ENCODE measurements at regions not wholly inside any gene's neighbourhood (a gene's known extent, or its start where the extent isn't known, plus 50 kb on each side); places are given as distances from the start of the nearest gene placed in this dataset.

DNA sequence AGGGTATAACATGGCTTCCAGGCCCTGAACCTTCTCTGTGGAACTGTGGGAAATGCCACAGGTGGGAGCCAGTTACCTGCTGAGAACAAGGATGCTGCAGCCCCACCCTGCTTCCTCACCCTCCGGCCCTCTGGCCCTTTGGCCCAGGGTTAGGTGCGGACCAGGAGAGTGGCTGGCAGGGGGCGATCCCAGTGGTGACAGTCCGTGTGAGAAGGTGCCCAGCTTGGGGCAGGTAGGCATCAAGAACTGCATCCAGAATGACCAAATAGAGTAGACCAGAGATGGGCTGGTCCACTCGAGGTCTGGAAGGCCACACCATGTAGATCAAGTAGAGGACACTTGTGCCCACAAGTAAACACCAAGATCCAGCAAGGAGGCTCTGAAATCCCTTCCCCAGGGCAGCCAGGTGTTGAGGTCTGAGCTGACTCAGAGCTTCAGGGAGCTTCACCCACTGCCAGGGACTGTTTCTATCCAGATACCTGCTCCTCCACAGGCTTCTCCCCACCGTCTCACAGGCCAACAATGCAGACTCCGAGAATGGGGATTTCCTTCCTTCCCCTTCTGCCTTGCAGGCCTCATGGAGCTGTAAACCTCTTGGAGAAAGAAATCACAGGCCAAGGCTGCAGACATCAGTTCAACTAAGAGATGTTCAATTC is 61.4 kb upstream of the ZSWIM6 start:
- H3K36me3 Mint-ChIP-seq (ENCODE audit: low read depth) = peaks cover 2% of the 10 kb centered on the region

DNA sequence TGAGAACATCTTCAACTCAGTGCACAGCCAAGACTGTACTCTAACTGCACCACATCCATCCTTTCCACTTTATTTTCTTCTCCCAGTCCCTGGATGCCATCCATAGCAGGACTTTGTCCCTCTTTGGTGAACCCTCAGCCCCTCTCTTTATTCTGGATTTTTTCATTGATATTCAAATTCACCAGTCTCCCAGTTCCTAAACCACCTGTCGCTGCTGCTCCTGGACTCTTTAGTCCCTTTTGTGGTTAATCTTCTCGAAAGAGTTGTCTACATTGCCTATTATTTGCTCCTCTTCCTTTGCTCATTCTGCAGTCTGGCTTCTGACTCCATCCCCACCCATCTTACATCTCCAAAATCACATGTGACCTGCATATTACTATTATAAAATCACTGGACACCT is 59.4 kb upstream of the ZSWIM6 start:
- Mint-ChIP-seq H3K36me3 (ENCODE audit: low read depth) (peaks cover 2% of the 10 kb centered on the region), H3K4me3 (no peak overlapping the region), H3K27me3 (ENCODE audit: insufficient read depth) (peaks cover 4% of the 10 kb centered on the region), H3K4me1 (ENCODE audit: low read depth) (peaks cover 19% of the 10 kb centered on the region), H3K27ac (no peak overlapping the region), H3K9me3 (no peaks in the 10 kb centered on the region)
- DNase-seq (ENCODE audit: low spot score) = no peak
- intact Hi-C loops (cut with micrococcal nuclease) = no loop called here

More for the DNA sequence above, 61.4 kb upstream of the ZSWIM6 start:
- H3K4me1 Mint-ChIP-seq (ENCODE audit: low read depth) = peaks cover 9% of the 10 kb centered on the region
- DNase-seq (ENCODE audit: low spot score) = no peak
- peaks cover 12% of the 10 kb centered on the region for H3K27me3 Mint-ChIP-seq (ENCODE audit: insufficient read depth)
- intact Hi-C loops (cut with micrococcal nuclease) = no loop called here
- no peaks in the 10 kb centered on the region for H3K9me3 Mint-ChIP-seq
- no peak overlapping the region for H3K27ac Mint-ChIP-seq
- H3K4me3 Mint-ChIP-seq = no peak overlapping the region

DNA sequence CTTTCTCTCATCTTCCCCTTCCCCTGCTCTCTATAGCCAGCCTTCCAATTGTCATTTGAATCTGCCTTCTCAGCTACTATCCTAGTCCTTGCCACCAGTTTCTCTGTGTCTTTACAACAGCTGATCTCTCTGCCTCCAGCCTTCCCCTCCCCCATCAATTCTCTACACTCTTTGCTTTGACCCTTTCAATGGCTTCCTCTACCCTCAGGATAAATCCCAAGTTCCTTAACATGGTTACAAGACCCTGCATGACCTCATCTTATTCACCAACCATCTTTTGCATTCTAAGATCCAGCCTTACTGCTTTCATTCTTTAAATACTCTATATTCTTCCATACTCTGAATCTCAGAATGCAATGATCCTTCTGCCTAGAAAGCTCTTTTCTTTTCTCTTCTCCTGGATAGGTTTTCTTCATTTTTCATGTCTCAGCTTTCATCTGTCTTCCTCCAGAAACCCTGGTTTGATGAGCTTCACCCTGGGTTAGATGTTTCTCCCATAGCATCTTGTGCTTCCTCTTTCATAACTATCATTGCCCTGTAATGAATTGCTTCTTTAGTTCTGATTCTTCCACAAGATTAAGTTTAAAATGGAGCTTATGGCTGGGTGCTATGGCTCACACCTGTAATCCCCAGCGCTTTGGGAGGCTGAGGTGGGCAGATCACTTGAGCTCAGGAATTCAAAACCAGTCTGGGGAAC is 58.6 kb upstream of the ZSWIM6 start:
- Mint-ChIP-seq H3K9me3 (no peaks in the 10 kb centered on the region), H3K36me3 (ENCODE audit: low read depth) (peaks cover 2% of the 10 kb centered on the region), H3K4me1 (ENCODE audit: low read depth) (peaks cover 19% of the 10 kb centered on the region), H3K27me3 (ENCODE audit: insufficient read depth) (no peaks in the 10 kb centered on the region), H3K27ac (no peak overlapping the region), H3K4me3 (no peak overlapping the region)
- no peak for DNase-seq (ENCODE audit: low spot score)
- intact Hi-C loops (cut with micrococcal nuclease) = no loop called here

DNA sequence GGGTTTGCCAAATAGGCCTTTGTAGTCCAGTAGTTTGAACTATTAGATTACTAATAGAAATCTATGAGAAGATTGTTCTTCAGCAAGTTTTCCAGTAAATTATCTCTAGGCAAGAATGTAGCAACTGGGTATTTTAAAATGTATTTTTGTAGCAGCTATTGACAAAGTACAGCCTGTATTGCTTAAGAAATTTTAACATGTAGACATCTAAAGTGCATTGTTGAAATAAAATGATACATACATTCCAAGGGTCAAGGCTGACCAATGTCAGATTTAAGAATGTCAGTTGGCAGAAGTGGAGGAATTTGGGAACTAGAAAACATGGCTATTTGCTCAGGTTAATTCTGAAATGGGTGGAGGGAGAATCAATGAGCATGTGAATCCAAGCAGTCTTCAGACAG is 57.5 kb upstream of the ZSWIM6 start:
- no peaks in the 10 kb centered on the region for H3K9me3 Mint-ChIP-seq
- H3K27ac Mint-ChIP-seq = no peak overlapping the region
- no peak for DNase-seq (ENCODE audit: low spot score)
- peaks cover 12% of the 10 kb centered on the region for H3K4me1 Mint-ChIP-seq (ENCODE audit: low read depth)
- intact Hi-C loops (cut with micrococcal nuclease) = no loop called here
- no peaks in the 10 kb centered on the region for H3K36me3 Mint-ChIP-seq (ENCODE audit: low read depth)
- H3K27me3 Mint-ChIP-seq (ENCODE audit: insufficient read depth) = no peaks in the 10 kb centered on the region
- no peak overlapping the region for H3K4me3 Mint-ChIP-seq

DNA sequence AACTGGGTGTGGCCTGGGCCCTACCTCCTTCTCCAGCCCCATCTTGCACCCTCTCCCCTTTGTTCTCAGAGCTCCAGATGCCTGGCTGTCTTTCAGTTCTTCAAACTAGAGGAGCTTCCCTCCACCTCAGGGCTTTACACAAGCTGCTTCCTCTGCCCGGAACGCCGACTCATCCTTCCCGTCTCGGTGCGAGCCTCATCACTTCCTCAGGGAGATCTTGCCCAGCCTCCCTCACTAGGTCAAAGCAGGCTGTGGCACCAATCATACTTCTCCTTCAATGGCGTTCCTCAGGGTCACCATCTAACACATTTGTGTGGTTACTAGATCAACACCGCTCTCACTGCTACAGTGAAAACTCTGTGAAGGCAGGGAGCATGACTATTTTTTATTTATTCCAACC is 56.2 kb upstream of the ZSWIM6 start:
- Mint-ChIP-seq H3K4me3 (peak overlapping the region; percentile 0), H3K9me3 (no peaks in the 10 kb centered on the region), H3K4me1 (ENCODE audit: low read depth) (peaks cover 11% of the 10 kb centered on the region), H3K27me3 (ENCODE audit: insufficient read depth) (no peaks in the 10 kb centered on the region), H3K27ac (peak overlapping the region; percentile 30), H3K36me3 (ENCODE audit: low read depth) (no peaks in the 10 kb centered on the region)
- no peak for DNase-seq (ENCODE audit: low spot score)
- intact Hi-C loops (cut with micrococcal nuclease) = loop anchor here (2.0 to 5.0 kb wide), 3 partner anchors 113 to 261 kb away; partner anchors contain the start of gene SMIM15

DNA sequence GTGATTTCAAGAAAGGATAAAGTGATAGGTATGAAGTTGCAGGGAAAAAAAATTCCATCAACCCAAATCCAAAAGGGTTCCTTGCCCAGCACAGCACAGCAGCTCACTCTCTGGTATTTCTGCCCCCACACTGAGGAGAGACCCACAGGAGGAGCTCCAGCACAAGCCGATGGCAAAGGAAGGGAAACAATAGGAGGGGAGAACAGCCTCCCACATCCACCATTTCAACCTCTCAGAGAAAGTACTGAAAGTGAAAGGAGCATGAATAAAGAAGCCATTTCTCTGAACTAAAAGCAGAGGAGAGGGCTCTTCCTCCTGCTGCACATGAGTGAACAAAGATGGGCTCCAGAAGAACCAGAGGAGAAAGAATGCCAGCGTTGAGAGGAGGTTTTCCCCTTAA is 54.9 kb upstream of the ZSWIM6 start:
- DNase-seq (ENCODE audit: low spot score) = no peak
- Mint-ChIP-seq H3K4me3 (peak overlapping the region; percentile 56), H3K9me3 (no peaks in the 10 kb centered on the region), H3K4me1 (ENCODE audit: low read depth) (peaks cover 11% of the 10 kb centered on the region), H3K27me3 (ENCODE audit: insufficient read depth) (no peaks in the 10 kb centered on the region), H3K27ac (peak overlapping the region; percentile 74), H3K36me3 (ENCODE audit: low read depth) (no peaks in the 10 kb centered on the region)
- intact Hi-C loops (cut with micrococcal nuclease) = loop anchor here (1.0 to 5.0 kb wide), 4 partner anchors 114 to 381 kb away; partner anchors contain the start of gene SMIM15

DNA sequence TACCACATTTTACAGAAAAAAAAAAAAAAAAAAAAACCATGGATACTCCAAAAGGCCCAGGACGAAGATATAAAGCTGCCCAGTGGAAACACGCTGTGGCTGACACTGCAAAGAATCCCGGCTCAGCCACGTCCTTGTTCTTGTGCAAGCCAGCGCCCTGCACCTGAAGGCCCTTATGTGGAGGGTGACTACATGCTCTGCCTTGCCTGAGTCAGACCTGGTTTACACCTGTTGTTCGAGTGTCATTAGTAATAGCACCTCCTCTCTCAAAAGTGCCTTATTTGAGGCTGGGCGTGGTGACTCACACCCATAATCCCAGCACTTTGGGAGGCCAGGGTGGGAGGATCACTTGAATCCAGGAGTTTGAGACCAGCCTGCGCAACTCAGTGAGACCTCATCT is 54.3 kb upstream of the ZSWIM6 start:
- peak overlapping the region; percentile 56 for H3K4me3 Mint-ChIP-seq
- H3K27ac Mint-ChIP-seq = no peak overlapping the region
- H3K27me3 Mint-ChIP-seq (ENCODE audit: insufficient read depth) = no peaks in the 10 kb centered on the region
- no peak for DNase-seq (ENCODE audit: low spot score)
- intact Hi-C loops (cut with micrococcal nuclease) = loop anchor here (1.0 to 5.0 kb wide), 4 partner anchors 115 to 381 kb away; partner anchors contain the start of gene SMIM15
- H3K9me3 Mint-ChIP-seq = no peaks in the 10 kb centered on the region
- H3K36me3 Mint-ChIP-seq (ENCODE audit: low read depth) = no peaks in the 10 kb centered on the region
- peaks cover 11% of the 10 kb centered on the region for H3K4me1 Mint-ChIP-seq (ENCODE audit: low read depth)

DNA sequence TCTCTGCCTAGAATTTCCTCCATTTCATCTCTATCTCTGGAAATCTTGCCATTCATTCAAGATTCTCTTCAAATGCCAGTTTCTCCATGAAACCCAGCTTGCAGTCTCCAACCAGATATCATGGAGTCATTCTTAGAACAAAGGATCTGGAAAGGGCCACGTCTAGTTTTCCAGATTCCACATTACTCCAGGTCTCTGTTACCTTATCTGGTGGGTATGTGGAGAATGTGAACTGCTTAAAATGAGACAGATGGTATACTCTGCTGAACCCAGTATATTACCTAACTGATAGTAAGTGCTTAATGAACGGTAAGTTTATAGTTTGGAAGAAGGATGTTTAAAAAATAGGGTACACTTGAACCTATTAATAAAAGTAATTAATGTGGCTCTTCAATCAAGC is 52.3 kb upstream of the ZSWIM6 start:
- intact Hi-C loops (cut with micrococcal nuclease) = loop anchor here (2.0 to 10.0 kb wide), 6 partner anchors 27 to 1685 kb away; partner anchors contain the start of gene ELOVL7
- H3K36me3 Mint-ChIP-seq (ENCODE audit: low read depth) = no peaks in the 10 kb centered on the region
- H3K27me3 Mint-ChIP-seq (ENCODE audit: insufficient read depth) = no peaks in the 10 kb centered on the region
- no peak for DNase-seq (ENCODE audit: low spot score)
- no peak overlapping the region for H3K4me3 Mint-ChIP-seq
- H3K27ac Mint-ChIP-seq = no peak overlapping the region
- H3K9me3 Mint-ChIP-seq = no peaks in the 10 kb centered on the region
- H3K4me1 Mint-ChIP-seq (ENCODE audit: low read depth) = peaks cover 11% of the 10 kb centered on the region

DNA sequence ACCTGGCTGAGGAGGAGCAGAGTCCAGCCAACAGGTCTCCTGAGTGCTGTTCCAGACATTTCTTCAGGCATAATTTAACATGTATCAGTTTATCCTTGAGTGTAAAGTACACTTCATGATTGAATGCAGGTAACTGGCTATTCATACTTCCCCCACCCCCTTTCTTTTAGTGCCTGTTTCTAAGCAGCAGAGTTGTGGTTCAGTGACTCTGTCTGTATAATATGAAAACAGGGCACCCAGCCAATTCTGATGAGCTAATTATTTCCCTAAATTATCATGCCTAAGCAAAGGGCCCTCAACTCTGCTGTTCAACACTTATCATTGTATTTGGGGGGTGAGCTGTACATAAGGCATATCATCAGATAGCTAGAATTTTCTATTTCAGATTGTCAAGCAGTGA is 51.9 kb upstream of the ZSWIM6 start:
- H3K27ac Mint-ChIP-seq = no peak overlapping the region
- no peaks in the 10 kb centered on the region for H3K27me3 Mint-ChIP-seq (ENCODE audit: insufficient read depth)
- H3K4me1 Mint-ChIP-seq (ENCODE audit: low read depth) = peaks cover 11% of the 10 kb centered on the region
- H3K36me3 Mint-ChIP-seq (ENCODE audit: low read depth) = no peaks in the 10 kb centered on the region
- DNase-seq (ENCODE audit: low spot score) = no peak
- intact Hi-C loops (cut with micrococcal nuclease) = loop anchor here (2.0 to 10.0 kb wide), 4 partner anchors 27 to 1685 kb away; partner anchors contain the start of gene ELOVL7
- H3K9me3 Mint-ChIP-seq = no peaks in the 10 kb centered on the region
- no peak overlapping the region for H3K4me3 Mint-ChIP-seq

DNA sequence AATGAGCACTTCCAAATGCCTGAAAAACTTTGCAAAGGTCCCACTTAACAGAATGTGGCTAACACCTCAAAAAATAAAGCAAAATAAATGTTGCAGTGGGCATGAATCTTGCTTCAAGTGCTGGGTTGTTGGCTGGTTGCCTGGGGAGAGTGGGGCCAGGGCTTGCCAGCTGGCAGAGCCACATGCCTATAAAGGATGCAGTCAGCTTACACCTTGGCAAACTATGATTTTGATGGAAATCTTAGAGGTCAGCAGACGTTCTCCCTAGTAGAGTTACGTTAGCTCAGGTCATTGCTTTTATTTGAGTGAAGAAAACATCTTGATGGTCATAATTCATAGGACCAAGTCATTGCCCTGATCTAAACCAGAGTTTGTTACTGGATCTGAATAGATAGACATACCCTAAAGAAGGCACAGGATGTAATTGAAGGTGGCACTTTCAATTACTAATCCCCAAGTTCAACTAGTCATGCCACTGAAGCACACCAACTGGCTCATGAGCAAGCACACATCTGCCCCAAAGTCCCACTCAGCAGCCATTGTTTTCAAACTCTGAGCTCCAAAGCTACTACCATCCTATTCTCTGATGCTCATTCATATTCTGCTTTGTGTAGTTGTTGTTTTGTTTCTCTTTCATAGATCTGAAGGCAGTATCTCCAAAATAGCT is 51.2 kb upstream of the ZSWIM6 start:
- intact Hi-C loops (cut with micrococcal nuclease) = loop anchor here (2.0 to 10.0 kb wide), 4 partner anchors 26 to 1686 kb away; partner anchors contain the start of gene ELOVL7
- no peak overlapping the region for H3K27ac Mint-ChIP-seq
- no peaks in the 10 kb centered on the region for H3K27me3 Mint-ChIP-seq (ENCODE audit: insufficient read depth)
- no peak for DNase-seq (ENCODE audit: low spot score)
- H3K4me1 Mint-ChIP-seq (ENCODE audit: low read depth) = peaks cover 11% of the 10 kb centered on the region
- H3K4me3 Mint-ChIP-seq = no peak overlapping the region
- no peaks in the 10 kb centered on the region for H3K36me3 Mint-ChIP-seq (ENCODE audit: low read depth)
- H3K9me3 Mint-ChIP-seq = no peaks in the 10 kb centered on the region

DNA sequence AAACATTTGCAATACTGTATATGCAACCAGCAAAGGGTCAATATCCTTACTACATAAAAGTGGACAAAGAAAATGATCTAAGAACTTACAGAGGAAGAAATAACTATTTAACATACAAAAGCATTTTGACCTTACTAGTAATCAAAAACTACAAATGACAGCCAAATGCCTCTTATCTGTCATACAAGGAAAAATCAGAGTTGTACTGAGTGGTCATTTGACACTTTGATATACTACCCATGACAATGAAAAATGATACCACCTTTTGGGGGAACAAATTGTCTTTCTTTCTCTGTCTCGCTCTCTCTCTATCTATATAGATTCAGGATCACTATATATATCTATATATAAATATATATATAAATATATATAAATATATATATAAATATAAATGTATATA is 50.4 kb upstream of the ZSWIM6 start:
- Mint-ChIP-seq H3K4me1 (ENCODE audit: low read depth) (peaks cover 10% of the 10 kb centered on the region), H3K9me3 (no peaks in the 10 kb centered on the region), H3K36me3 (ENCODE audit: low read depth) (no peaks in the 10 kb centered on the region), H3K27me3 (ENCODE audit: insufficient read depth) (no peaks in the 10 kb centered on the region), H3K4me3 (no peak overlapping the region), H3K27ac (no peak overlapping the region)
- intact Hi-C loops (cut with micrococcal nuclease) = loop anchor here (2.0 to 10.0 kb wide), 4 partner anchors 25 to 1687 kb away; partner anchors contain the start of gene ELOVL7
- DNase-seq (ENCODE audit: low spot score) = no peak

Measured in activated T-helper 1 cell treated with anti-CD3 and anti-CD28 coated beads, Interleukin-12 subunit alpha, Interleukin-12 subunit beta, Interleukin-2, Interleukin-4 antibody, amounts not matched to agents 30 ng/mL and 10 ng/mL and 1 ng/mL, durations not matched to agents 14 hours and 24 hours and 36 hours (primary cell).